Left ventricle myocardium inferior (tissue), 1 donor: ENCODE measurements at regions not wholly inside any gene's neighbourhood (a gene's known extent, or its start where the extent isn't known, plus 50 kb on each side); places are given as distances from the start of the nearest gene placed in this dataset.

Experiments
- DNase-seq: peaks from one replicate; pipeline ENCODE4 v3.0.0-alpha.2; 2020
- H3K27ac ChIP-seq: fragments of 200-600 bp; replicated peaks from 2 replicates; pipeline ENCODE4 v1.8.0; 2021
- H3K27me3 ChIP-seq: fragments of 200-600 bp; 2 replicates; pipeline ENCODE4 v1.8.0; 2021; ENCODE audit warnings: low read depth
- H3K36me3 ChIP-seq: fragments of 200-600 bp; 2 replicates; pipeline ENCODE4 v1.8.0; 2021
- H3K4me1 ChIP-seq: fragments of 200-600 bp; 2 replicates; pipeline ENCODE4 v1.8.0; 2021
- H3K4me3 ChIP-seq: fragments of 200-600 bp; 2 replicates; pipeline ENCODE4 v1.8.0; 2021; ENCODE audit warnings: mild to moderate bottlenecking, moderate library complexity
- H3K9me3 ChIP-seq: fragments of 200-600 bp; replicated peaks from 2 replicates; pipeline ENCODE4 v1.8.0; 2021
- intact Hi-C: fragments of 100-400 bp; cut with micrococcal nuclease; formaldehyde crosslinking; loops from one replicate; pipeline ENCODE4 v1.11.0; 2022
- TF ChIP-seq, protein P1 (sequence below): fragments of 200-600 bp; IDR thresholded peaks from 2 replicates; pipeline ENCODE4 v1.8.0; 2021; ENCODE audit warnings: antibody characterized with exemption, mild to moderate bottlenecking, borderline replicate concordance
- donor health status: DM: no; HTN: yes; CAD: no; lungs with severe emphysema.

DNA sequence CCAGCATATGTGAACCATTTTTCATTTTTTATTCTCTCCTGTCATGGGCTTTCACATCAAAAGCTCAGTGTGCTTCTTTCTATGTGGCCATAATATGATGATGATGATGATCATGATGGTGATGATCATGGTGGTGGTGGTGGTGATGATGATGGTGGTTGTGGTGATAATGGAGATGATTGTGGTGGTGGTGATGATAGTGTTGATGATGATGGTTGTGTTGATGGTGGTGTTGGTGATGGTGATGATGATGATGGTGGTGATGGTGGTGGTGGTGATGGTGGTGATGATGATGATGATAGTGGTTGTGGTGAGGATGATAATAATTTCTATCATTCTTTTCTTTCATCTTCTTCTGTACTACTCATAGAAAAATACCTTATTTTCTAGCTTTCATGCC, 413.1 kb upstream of the VSTM2A start:
- no peaks in the 10 kb centered on the region for H3K36me3 ChIP-seq
- no peak overlapping the region for H3K4me3 ChIP-seq
- TF ChIP-seq, protein P1, sequence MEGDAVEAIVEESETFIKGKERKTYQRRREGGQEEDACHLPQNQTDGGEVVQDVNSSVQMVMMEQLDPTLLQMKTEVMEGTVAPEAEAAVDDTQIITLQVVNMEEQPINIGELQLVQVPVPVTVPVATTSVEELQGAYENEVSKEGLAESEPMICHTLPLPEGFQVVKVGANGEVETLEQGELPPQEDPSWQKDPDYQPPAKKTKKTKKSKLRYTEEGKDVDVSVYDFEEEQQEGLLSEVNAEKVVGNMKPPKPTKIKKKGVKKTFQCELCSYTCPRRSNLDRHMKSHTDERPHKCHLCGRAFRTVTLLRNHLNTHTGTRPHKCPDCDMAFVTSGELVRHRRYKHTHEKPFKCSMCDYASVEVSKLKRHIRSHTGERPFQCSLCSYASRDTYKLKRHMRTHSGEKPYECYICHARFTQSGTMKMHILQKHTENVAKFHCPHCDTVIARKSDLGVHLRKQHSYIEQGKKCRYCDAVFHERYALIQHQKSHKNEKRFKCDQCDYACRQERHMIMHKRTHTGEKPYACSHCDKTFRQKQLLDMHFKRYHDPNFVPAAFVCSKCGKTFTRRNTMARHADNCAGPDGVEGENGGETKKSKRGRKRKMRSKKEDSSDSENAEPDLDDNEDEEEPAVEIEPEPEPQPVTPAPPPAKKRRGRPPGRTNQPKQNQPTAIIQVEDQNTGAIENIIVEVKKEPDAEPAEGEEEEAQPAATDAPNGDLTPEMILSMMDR = no peak
- DNase-seq = no peak
- H3K27me3 ChIP-seq = no peaks in the 10 kb centered on the region
- no peak overlapping the region for H3K27ac ChIP-seq
- intact Hi-C loops = no loop called here
- peaks cover 51% of the 10 kb centered on the region for H3K9me3 ChIP-seq
- H3K4me1 ChIP-seq = no peaks in the 10 kb centered on the region

DNA sequence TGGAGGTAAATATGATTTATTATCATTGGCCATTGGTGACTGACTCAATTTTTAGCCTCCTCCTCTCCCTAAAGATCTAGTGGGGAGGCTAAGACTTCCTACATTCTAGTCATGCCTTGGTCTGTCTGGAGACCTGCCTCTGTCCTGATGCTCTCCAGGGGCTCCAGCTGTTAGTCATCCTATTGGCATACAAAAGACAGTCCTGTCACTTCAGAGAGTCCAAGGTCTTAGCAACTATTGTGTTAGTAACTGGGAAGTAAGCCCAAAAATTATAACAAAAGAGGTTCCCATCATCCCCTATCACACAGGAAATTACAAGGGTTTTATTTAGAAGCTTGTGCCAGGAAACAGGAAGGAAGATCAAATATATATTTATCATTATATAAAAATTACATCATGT, 400.6 kb upstream of the VSTM2A start:
- Histone ChIP-seq H3K27ac (peak overlapping the region; percentile 3), H3K9me3 (peaks cover 16% of the 10 kb centered on the region), H3K4me3 (no peak overlapping the region), H3K4me1 (no peaks in the 10 kb centered on the region), H3K27me3 (no peaks in the 10 kb centered on the region), H3K36me3 (no peaks in the 10 kb centered on the region)
- TF ChIP-seq, protein P1 = no peak
- no peak for DNase-seq
- intact Hi-C loops = no loop called here

DNA sequence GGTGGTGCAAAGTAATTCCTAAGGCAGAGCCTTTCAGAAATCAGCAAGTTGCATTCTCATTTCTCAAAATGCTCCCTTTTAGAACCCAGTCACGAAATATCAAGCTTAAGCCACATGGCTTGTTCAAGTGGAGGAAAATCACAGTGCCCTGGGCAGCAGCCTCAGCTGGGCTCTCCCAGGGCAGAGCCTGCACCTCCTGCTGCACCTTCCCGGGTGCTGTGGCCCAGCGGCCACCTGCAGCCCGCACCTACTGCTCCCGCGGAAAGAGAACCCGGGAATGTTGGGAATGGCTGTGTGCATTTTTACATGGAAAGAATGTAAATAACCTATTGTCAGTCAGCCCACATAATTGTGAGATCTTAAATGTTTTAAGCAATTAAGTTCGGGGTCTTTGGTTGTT, 396.5 kb upstream of the VSTM2A start:
- intact Hi-C loops = no loop called here
- DNase-seq = no peak

DNA sequence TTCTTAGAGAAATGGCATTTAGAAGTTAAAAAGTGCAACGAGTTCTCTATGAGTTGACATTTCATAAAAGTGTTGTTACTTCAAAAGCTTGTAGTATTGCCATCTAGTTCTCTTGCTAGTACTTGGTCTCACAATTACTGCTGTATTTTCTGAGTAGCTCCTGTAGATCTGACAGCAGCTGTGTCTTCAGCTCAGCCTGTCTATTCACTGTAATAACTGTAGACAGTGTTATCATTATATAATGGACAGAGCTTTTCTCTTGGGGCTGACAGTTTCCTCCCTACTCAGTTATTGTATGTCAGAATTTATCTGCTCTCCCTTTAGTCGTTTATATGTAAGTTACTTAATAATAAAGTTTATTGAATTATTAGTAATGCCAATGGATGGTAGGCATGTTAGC, 388.7 kb upstream of the VSTM2A start:
- intact Hi-C loops = no loop called here
- DNase-seq = no peak
- H3K4me1 ChIP-seq = no peaks in the 10 kb centered on the region

More for the DNA sequence above, 396.5 kb upstream of the VSTM2A start:
- Histone ChIP-seq H3K36me3 (no peaks in the 10 kb centered on the region), H3K4me1 (no peaks in the 10 kb centered on the region), H3K27ac (no peak overlapping the region), H3K9me3 (no peaks in the 10 kb centered on the region), H3K4me3 (no peak overlapping the region), H3K27me3 (no peaks in the 10 kb centered on the region)
- TF ChIP-seq, protein P1 = no peak

DNA sequence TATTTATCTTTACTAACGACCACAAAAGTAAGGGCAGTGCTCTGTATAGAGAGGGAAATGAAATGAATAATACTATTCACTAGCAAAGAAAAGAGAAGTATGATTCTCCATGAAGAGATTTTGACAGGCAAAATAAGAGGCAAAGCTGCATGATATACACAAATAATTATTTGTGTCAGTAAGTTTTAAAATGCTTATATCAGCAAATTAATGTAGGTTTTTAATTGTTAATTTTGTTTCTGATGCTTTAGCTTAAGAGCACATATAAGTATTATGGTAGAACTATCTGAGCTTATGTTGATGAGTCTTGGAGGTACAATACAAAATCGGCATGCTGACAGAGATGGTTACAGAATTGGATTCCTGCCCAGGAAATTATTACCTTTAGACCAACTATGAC, 383.1 kb upstream of the VSTM2A start:
- no peaks in the 10 kb centered on the region for H3K36me3 ChIP-seq
- DNase-seq = no peak
- no peaks in the 10 kb centered on the region for H3K9me3 ChIP-seq
- H3K27me3 ChIP-seq = no peaks in the 10 kb centered on the region
- no peaks in the 10 kb centered on the region for H3K4me1 ChIP-seq
- TF ChIP-seq, protein P1 = no peak
- no peak overlapping the region for H3K27ac ChIP-seq
- intact Hi-C loops = no loop called here
- H3K4me3 ChIP-seq = no peak overlapping the region

More for the DNA sequence above, 388.7 kb upstream of the VSTM2A start:
- Histone ChIP-seq H3K27ac (no peak overlapping the region), H3K4me3 (no peak overlapping the region), H3K9me3 (no peaks in the 10 kb centered on the region), H3K36me3 (no peaks in the 10 kb centered on the region), H3K27me3 (no peaks in the 10 kb centered on the region)
- TF ChIP-seq, protein P1 = no peak

DNA sequence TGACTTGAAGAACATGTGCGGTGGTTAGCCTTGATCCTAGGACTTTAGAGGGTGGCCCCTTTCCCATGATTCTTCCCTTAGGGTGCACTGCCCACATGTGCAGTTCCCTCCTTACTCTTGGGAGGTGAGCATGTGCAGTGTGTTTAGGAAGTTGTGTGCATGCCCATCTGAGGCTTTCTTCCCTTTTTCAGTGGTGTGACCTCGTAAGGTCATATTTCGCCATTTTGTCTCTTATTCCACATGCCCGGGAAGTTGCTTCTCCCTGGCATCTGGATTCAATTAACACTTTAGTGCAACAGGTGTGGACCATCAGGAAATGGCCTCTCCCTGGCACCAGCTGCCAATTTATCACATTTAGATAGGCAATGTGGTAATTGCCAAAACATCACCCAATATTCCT, 380.6 kb upstream of the VSTM2A start:
- DNase-seq = no peak
- no peaks in the 10 kb centered on the region for H3K4me1 ChIP-seq
- TF ChIP-seq, protein P1 = no peak
- H3K9me3 ChIP-seq = no peaks in the 10 kb centered on the region
- intact Hi-C loops = no loop called here
- no peaks in the 10 kb centered on the region for H3K27me3 ChIP-seq
- H3K4me3 ChIP-seq = no peak overlapping the region
- no peaks in the 10 kb centered on the region for H3K36me3 ChIP-seq
- no peak overlapping the region for H3K27ac ChIP-seq
